HG03095 (cell line): ENCODE measurements at regions not wholly inside any gene's neighbourhood (a gene's known extent, or its start where the extent isn't known, plus 50 kb on each side); places are given as distances from the start of the nearest gene placed in this dataset.
"Not testable (repeated sequence)": the region's sequence is repeated elsewhere in the genome, so short reads cannot be mapped to it uniquely, and the experiment has no call there.

Source experiments
- ATAC-seq: cut with Tn5 transposase; IDR thresholded peaks from one replicate; pipeline ENCODE4 v1.9.1; 2021; ENCODE audit warnings: moderate library complexity; ENCODE audit not compliant: unreplicated experiment

GRCh38 chr3:72171946-72172345 lies 387.0 kb upstream of the PROK2 start:
- no peak for ATAC-seq

GRCh38 chr3:72171463-72171881 lies 386.5 kb upstream of the PROK2 start:
- no peak for ATAC-seq

- no peak for ATAC-seq
Observed at GRCh38 chr3:72169561-72170472, 384.9 kb upstream of the PROK2 start.

GRCh38 chr3:72169120-72169519 lies 384.2 kb upstream of the PROK2 start:
- ATAC-seq, result no peak

GRCh38 chr3:72165808-72166207 lies 380.9 kb upstream of the PROK2 start:
- ATAC-seq, result no peak

GRCh38 chr3:72165317-72165716 lies 380.4 kb upstream of the PROK2 start:
- no peak for ATAC-seq

- no peak for ATAC-seq
Observed at GRCh38 chr3:72164635-72164978, 379.7 kb upstream of the PROK2 start.

- peak; percentile 89 for ATAC-seq
Observed at GRCh38 chr3:72163809-72164634, 379.1 kb upstream of the PROK2 start.

- ATAC-seq, result no peak
Observed at GRCh38 chr3:72162649-72163184, 377.8 kb upstream of the PROK2 start.

- ATAC-seq, result no peak
Observed at GRCh38 chr3:72161881-72162595, 377.1 kb upstream of the PROK2 start.

- ATAC-seq, result not testable (repeated sequence)
Observed at GRCh38 chr3:72161285-72161684, 376.3 kb upstream of the PROK2 start.

- no peak for ATAC-seq
Observed at GRCh38 chr3:72160351-72160750, 375.4 kb upstream of the PROK2 start.

- ATAC-seq, result no peak
Observed at GRCh38 chr3:72159487-72159886, 374.5 kb upstream of the PROK2 start.

GRCh38 chr3:72158639-72159326 lies 373.8 kb upstream of the PROK2 start:
- no peak for ATAC-seq

- no peak for ATAC-seq
Observed at GRCh38 chr3:72157748-72158638, 373.0 kb upstream of the PROK2 start.

- ATAC-seq, result no peak
Observed at GRCh38 chr3:72155391-72156064, 370.6 kb upstream of the PROK2 start.

- no peak for ATAC-seq
Observed at GRCh38 chr3:72154391-72155335, 369.7 kb upstream of the PROK2 start.
